H4 (cell line): ENCODE measurements at regions not wholly inside any gene's neighbourhood (a gene's known extent, or its start where the extent isn't known, plus 50 kb on each side); places are given as distances from the start of the nearest gene placed in this dataset.

Source experiments
- DNase-seq: peaks from one replicate; pipeline ENCODE4 v3.0.0-alpha.2; 2015; ENCODE audit warnings: low spot score

DNA sequence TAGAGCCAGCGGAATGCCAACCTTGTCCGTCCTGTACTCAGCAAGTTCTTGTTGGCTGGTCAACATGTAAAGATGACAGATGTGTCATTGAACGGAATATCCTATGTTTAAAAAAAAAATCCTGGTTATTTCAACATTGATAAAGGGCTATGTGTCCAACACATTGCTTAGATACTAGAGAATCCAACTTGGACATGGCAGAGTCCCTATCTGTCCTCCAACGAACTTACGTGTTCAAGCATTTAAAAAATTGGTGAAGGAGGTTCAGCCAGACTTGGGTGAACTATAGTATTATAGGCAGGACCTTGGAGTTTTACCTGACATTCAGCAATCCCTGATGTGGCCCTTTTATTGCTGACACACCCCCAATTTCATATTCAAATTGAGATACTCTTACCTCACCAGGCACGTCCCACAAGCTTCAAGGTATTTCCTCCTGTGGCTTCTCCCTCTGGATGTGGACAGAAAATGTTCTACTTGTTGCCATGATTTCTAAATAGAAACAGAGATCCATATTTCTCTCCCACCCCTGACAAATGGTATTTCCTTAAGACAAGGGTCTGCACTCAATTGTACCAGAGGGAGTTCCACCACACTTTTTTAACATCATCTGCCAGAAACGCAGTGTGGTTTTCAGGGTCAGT is 207.7 kb upstream of the TPM1 start:
- DNase-seq = no peak

DNA sequence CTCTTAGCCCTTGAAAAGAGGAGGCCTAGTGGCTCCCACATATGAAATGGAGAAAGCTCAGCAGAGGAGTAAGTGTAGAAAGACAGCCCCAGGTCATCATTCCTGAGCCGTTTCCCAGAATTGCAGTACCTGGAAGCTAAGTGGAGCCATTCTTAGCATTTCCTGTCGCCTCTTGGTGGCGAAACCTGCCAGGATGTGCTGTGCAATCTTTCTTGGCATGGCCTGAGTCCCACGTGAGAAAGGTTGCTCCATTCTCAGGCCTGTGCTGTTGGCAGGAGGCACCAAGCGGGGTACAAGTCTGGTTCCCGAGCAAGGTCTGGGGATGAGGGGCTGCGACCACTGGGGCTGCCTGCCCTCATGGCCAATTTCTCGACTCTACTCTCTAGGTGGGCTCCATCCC is 207.2 kb upstream of the TPM1 start:
- no peak for DNase-seq

DNA sequence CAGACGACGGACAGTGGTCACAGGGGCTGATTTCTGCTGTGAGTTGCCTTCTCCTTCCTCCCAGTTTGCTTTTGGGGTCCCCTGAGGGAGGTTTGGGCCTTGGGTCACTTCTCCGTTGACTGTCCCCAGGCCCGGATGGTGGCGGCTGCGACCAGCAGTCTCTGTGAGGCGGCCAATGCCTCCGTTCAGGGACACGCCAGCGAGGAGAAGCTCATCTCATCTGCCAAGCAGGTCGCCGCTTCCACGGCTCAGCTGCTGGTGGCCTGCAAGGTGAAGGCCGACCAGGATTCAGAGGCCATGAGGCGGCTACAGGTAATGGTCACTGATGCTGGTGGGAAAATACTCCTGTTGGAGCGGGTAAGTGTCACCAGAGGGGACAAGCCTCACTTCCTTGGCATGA is 206.8 kb upstream of the TPM1 start:
- no peak for DNase-seq

DNA sequence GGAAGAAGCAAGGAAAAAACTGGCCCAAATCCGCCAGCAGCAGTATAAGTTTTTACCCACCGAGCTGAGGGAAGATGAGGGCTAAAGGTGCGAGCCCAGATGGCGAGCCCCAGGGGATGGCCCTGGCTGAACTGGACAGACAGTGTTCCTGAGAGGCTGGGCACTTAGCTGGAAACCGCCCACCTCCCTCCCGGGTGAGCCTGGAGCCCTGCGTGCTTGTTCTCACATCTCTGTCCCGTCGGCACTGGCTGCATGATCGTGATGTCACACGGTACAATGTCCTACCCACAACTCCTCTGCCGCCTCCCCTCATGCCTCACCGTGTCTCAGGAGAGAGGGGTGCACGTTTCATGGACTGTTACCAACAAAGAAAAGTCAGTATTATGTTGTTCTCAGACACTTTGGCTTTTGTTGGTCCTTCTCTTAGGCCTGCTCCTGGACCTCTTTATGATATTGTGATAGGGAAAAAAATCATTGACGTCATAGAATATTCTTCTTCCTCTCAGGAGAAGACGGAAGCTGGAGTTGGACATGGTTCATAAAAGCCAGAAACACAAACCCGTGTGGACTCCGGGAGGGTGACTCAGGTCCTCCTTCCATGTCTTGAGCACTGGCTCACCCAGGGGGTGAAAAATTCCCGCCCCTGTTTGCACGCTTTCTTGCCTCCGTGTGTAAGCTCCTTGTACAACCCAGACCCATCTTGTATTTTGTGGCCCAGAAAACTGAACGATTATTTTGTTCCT is 201.8 kb upstream of the TPM1 start:
- DNase-seq = no peak

DNA sequence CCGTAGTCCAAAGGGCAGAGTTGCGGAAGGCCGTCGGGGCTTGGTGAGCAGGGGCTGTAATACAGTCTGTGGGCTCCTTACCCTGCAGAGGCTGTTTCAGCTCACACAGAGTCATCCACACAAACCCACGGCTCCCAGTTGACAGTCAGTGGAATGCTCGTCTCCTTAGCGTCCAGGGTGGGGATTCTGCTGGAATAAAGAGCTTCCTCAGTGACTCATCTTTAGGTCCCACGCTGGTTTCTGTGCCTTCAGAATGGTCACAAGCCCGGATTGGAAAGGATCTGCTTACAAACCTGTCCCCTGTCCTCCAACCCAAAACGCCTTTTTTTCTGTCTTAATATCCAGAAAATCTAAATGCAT is 201.3 kb upstream of the TPM1 start:
- no peak for DNase-seq

DNA sequence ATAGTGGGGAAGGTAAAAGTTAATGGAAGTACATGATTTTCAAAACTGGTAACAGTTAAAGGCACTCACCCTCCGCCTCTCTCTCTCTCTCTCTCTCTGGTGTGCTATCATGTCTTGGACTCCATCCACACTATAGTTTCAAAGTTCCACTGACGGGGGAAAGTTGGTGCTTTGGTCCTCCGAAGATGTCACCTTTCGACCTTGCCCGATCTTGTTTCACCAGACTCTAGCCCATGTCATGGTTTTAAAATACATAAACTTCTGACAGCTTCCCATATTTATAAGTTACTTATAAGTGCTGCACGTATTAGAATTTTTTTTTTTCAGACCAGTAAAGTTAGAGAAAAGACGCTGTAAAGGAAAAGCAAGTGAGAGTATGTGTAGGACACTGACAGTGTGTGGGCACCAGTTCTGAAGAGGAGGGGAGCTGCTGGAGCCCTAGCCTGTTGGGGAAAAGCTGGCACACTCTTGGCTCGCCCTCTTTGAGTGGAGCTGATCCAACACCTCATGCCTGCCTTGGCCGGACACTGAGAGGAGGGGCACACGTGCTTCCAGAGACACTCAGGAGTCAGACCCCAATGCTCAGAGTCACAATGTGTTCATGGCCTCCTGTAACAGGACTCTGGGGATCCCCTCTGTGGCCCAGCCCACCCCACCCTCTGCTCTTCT is 200.5 kb upstream of the TPM1 start:
- DNase-seq = no peak

DNA sequence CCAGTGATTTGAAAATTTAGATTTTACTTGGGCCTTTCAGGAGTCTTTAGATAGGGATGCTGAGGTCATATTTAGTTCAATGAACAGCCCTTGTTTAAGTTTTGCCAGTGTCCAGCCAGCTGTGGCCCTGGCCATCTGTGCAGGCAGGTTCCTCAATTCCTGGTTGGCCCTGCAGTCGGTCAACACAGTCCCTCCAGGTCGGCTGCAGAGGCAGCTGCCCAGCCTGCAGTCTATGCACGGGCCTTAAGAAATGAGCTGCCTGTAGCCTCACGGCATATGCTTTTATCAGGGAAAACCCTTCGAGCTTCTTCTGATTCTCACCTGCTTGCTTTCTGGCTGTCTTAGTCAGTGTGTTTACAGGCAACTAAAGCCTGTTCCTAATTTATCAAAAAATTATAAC is 199.2 kb upstream of the TPM1 start:
- DNase-seq = no peak

DNA sequence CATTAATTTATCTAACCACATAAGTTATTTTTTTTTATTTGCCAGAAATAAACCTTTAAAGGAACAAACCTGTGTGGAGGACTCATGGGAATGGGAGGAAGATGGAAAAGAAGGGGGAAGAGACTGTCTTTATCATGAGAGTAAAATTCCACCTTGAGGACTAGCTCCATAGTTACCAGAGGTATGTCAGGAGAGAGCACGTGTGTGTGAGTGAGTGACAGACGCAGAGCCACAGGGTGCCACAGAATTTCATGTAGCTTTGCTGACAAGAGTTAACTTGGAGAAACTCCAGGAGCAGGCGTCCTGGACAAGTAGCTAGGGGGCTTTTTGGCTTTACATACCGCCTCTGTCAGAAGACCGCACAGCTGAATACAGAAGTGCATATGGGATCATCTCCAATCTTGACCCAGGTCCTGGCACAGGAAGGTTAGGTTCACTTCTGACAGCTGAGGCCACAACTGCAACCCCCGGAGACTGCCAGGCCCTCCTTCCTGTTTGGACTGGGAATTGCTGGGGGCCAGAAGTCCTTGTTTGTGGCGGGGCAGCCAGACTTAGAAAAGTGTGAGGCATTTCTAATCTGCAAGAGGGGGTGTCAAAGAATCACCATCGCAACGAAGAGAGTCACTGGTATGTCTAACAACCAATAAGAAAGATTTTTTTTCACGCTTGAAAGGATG is 197.8 kb upstream of the TPM1 start:
- DNase-seq = no peak

DNA sequence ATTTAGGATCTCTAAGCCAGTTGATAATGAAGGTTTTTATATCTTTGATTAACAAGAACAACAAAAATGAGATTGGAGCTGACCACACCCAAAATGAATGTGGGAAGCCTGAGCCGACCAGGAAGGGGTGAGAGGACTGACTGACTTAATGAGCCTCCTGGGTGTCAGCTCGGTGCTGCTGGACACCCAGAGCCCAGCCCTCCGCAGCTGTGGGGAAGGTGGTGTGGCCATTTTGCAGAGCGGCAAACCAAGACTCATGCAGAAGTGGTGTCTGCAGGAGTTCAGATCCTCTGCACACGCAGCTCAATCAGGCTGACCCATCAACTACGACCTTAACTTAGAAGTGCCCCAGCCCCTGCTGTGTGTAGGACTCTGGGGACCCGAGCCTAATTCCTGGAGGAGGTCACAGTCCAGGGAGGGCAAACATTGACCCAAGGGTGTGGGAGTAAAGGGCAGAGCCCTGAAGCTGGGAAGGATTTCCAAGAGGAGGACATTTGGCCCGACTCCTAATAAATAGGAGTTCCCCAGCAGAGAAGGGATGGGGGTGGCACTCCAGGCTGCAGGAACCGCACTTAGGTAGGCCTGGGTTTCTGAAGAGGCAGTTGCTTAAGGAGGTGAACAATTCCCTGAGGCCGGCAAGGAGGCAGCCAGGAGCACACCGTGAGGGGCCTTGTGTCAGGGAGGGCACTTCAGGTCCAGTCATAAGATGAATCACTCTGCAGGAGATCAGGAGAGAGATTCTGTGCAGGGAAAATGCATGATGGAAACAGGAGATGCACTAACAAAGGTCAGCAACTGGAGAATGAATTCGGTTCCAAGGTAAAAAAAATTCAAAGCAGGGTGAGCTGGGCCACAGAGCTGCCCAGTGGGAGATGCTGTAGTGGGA is 197.1 kb upstream of the TPM1 start:
- DNase-seq = no peak

DNA sequence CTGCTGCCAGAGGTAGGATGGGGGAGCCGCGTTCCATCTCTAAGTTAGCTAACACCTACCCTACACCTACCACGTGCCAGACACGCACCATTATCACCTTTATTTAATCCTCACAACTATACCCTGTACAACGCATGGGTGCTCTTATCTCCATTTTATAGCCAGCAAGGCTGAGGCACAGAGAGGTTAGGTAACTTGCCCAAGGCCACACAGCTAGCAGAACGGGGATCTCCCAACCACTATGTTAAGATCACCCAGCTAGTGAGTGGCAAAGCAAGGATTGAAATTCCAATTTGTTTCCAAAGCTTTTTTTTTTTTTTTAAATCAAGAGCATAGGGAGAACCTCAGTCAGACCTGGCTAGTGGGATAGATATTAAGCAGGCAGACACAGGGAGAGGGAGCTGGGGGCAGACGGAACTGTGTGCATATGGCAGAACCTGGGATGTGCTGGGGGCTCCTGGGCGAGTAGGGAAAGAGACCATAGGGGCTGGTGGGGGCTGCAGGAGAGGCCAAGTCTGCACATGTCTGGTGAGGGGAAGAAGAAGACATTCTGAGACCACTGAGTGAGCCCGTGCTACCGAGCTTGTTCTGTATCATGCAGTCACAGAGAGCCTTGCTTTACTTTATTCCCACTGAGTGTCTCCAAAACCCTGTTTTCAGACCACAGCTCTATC is 196.3 kb upstream of the TPM1 start:
- DNase-seq = no peak

DNA sequence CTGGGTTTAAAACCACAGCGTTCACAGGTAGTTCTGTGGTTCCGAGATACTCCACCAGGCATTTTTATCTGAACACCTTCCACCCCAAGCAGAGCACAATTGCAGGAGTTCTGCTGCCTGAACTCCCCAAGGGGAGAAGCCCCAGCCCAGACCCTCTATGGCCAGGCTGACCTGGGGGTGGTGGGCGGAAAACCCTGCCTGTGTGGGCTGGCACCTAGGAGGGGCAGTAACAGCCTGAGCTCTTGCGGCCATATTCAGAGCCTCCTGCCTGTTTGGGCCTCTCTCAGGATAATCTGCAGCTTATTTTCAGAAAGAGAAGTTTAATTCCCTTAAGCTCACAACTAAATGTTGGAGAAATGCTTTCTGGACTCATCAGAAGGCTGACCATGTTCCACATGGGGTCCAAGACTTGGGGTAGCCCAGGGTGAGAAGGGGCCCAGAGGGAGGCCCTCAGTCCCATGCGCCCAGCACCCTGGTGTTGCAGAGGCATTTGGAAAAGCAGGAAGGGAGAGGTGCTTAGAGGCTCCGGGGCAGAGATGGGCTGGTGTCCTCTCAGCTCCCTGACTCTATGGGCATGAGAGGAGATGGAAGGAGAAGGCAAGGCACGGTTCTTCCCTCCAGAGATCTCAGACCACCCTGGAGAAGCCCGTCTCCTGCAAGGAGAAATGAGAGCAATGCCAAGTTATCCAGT is 195.6 kb upstream of the TPM1 start:
- no peak for DNase-seq

DNA sequence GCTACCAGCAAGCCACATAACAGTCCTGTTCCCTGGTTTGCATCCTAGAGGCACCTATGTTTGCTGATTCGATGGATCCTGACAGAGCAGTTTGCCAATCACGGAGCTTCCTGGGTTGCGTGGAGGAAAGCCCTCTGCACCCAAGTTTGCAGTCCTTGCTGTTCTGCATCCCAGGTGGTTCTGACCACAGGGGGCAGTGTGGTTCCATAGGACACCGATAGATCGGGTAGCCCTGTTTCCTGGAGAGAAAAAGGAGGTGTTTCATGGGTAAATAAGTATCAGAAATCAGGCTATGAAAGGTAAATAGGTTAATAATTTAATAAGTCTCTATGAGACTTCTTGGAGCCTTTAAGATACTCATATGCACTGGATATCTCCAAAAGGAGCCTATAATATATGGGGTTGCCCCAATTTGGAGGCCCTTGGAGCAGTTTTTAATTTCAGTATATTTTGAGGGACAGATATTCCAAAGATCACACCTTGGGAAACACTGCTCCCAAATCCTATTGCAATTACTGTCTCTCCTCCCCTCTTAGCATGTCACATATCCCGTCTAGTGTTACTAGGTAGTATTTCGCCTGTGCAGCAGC is 194.6 kb upstream of the TPM1 start:
- peak; percentile 36 for DNase-seq

DNA sequence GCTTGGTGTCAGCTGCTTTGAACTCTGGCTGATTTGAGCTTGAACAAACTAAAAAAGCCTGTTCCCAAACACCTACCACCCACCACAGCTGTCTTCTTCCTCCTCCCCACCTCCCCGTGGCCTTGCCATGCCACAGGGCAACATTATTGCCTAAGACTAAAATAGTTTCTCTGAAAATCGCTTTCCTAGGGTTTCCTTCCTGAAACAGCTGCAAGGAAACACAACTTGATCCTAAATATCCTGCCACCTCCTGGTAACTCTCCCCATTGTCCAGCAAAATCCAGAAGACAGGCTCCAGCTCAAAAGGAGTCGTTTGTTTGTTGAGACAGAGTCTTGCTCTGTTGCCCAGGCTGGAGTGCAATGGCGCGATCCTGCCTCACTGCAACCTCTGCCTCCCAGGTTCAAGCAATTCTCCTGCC is 193.9 kb upstream of the TPM1 start:
- DNase-seq = peak; percentile 27

DNA sequence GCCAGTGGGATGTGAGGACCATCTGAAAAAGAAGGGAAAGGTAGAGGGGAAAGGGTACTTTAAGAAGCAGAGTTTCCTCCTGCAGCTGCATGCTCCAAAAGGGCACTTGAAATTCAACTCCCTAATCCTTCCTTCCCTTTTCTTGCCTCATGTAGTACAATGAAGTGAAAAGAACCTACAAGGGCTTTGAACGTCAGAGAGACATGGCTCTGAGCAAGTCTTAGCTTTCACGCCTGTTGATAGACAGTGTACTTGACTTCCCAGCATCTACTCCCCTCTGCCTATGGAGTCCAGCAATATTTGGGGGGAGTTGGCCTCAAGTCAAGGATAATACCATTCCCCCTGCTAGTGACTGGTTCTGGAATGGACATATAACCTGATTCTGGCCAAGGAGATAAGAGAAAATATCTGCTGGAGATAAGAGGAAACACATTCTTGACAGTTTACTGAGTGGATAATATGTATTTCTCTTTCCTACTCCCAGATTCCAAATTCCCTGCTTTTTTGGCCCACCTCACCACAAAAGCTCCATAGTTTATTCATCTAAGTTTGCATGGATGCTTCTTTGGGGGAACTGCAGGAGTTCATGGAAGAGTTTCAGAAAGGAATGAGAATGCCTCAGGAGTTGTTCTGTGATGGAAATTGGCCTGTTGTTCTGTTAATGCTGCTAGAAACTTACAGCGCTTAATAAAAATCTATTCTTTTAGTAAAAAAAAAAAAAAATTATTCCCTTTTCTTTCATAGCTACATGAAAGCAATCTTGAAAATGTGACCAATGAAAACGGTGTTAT is 193.0 kb upstream of the TPM1 start:
- DNase-seq = no peak

DNA sequence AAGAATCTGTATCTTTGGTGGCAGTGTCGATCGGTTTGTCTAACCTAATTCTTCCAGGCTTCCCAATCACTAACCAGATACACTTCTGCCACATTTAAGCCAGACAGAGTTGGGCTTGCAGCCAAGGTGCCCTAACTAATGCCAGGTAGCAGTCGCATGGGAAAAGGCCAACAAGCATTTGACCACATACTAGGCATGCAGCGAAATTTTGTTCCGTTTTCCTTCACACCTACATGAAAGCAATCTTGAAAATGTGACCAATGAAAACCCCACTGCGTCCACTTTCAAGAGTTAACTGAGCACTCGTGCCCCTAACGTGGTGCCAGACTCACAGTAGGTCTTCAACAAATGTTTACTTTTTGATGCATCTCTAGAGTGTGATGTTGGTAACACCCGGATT is 192.2 kb upstream of the TPM1 start:
- no peak for DNase-seq

DNA sequence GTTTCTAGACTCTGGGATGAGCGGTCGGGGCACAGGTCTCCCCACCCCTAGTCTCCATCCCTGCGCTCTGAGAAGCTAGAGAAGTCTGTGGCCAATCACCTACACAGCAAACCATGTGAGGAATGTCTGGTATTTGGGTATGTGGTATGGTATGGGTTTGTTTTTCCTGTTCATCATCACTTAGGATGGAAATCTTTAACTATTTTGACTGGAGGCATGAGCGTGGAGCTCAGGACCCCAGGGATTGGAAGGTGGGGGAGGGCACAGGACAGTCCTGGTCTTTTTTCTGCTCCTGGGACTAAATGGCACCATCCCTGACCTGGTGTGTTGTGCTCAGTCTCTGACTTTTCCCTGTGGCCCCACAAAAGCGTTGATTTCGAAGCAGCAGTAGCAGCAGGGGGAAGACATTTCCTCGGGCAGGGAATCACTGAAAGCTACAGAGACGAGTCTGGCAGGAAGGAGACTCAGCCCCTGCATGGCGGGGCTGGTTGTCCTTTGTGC is 191.7 kb upstream of the TPM1 start:
- DNase-seq = peak; percentile 80

DNA sequence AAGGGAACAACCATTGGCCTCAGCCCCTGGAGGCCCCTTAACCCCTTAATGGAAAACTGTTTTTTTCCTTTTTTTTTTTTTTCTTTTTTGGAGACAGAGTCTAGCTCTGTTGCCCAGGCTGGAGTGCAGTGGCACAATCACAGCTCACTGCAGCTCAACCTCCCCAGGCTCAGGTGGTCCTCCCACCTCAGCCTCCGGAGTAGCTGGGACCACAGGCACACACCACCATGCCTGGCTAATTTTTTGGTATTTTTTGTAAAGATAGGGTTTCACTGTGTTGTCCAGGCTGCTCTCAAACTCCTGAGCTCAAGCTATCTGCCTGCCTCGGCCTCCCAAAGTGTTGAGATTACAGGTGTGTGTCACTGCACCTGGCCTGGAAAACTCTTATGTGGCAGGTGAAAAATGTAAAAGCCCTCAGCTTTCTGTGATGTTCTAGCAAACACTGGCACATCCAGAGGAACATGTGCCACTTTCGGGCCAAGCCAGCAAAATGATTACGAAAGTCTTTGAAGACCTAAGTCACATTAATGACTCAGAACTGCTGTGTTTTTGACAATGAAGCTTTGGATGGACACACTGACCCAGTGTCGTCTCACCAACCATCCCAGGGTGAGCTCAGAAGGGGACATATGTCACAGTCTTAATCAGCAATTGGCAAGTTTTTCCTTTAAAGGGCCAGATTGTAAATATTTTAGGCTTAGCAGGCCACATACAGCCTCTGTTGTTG is 189.3 kb upstream of the TPM1 start:
- peak; percentile 27 for DNase-seq

DNA sequence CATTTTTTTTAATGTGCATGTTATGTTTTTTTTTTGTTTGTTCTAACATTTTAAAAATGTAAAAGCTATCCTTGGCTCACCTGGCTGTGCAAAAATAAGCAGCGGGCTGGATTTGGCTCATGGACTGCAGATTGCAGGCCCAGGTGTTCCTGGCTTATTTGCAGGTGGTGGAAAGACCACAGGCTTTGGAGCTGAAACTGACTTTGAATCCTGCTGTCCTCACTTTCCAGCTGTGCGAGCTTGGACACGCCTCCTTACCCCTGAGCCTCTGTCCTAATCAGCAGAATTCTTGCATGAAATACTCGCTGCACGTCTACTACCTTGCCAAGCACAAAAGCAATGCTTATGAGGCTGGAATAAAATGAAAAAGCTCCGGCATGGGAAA is 188.7 kb upstream of the TPM1 start:
- DNase-seq = no peak
